Osteoblast (primary cell): ENCODE measurements at regions not wholly inside any gene's neighbourhood (a gene's known extent, or its start where the extent isn't known, plus 50 kb on each side); places are given as distances from the start of the nearest gene placed in this dataset.

Source experiments
- DNase-seq: peaks from one replicate; pipeline ENCODE4 v3.0.0; 2011; ENCODE audit warnings: low spot score, mixed read lengths; ENCODE audit not compliant: insufficient read length; ENCODE audit errors: missing footprints
- H2AFZ ChIP-seq: 2 replicates; pipeline ENCODE4 v1.6.0; 2011; ENCODE audit warnings: mild to moderate bottlenecking, low read length
- H3K27ac ChIP-seq: 2 replicates; pipeline ENCODE4 v1.5.1; 2011; ENCODE audit warnings: mild to moderate bottlenecking, low read depth, low read length, moderate library complexity
- H3K27me3 ChIP-seq: 2 replicates; pipeline ENCODE4 v1.6.0; 2012; ENCODE audit warnings: mild to moderate bottlenecking, control low read depth, inconsistent platforms, low read length, moderate library complexity; ENCODE audit not compliant: insufficient read depth
- H3K36me3 ChIP-seq: 2 replicates; pipeline ENCODE4 v1.5.1; 2011; ENCODE audit warnings: mild to moderate bottlenecking, low read length, control low read depth, moderate library complexity; ENCODE audit not compliant: insufficient read depth
- H3K4me1 ChIP-seq: 2 replicates; pipeline ENCODE4 v1.5.1; 2011; ENCODE audit warnings: mild to moderate bottlenecking, low read length, control low read depth, moderate library complexity; ENCODE audit not compliant: insufficient read depth
- H3K4me2 ChIP-seq: 2 replicates; pipeline ENCODE4 v1.6.0; 2011; ENCODE audit warnings: mild to moderate bottlenecking, low read length; ENCODE audit not compliant: insufficient read depth
- H3K4me3 ChIP-seq: fragments of 200-600 bp; sonication (generic); 3 replicates; pipeline ENCODE4 v1.5.1; 2012; ENCODE audit warnings: mild to moderate bottlenecking, low read length, inconsistent platforms; ENCODE audit not compliant: insufficient read depth
- H3K79me2 ChIP-seq: 2 replicates; pipeline ENCODE4 v1.6.0; 2012; ENCODE audit warnings: mild to moderate bottlenecking, low read length, control low read depth, inconsistent platforms; ENCODE audit not compliant: insufficient read depth
- H3K9me3 ChIP-seq: 2 replicates; pipeline ENCODE4 v1.5.1; 2011; ENCODE audit warnings: low read depth, low read length, control low read depth
- H4K20me1 ChIP-seq: 2 replicates; pipeline ENCODE4 v1.6.0; 2012; ENCODE audit warnings: mild to moderate bottlenecking, low read length, control low read depth; ENCODE audit not compliant: insufficient read depth
- TF ChIP-seq, protein P1 (sequence below): IDR thresholded peaks from 2 replicates; pipeline ENCODE4 v1.5.1; 2011; ENCODE audit warnings: mild to moderate bottlenecking, low read depth, low read length, moderate library complexity; ENCODE audit errors: extremely low read depth

DNA sequence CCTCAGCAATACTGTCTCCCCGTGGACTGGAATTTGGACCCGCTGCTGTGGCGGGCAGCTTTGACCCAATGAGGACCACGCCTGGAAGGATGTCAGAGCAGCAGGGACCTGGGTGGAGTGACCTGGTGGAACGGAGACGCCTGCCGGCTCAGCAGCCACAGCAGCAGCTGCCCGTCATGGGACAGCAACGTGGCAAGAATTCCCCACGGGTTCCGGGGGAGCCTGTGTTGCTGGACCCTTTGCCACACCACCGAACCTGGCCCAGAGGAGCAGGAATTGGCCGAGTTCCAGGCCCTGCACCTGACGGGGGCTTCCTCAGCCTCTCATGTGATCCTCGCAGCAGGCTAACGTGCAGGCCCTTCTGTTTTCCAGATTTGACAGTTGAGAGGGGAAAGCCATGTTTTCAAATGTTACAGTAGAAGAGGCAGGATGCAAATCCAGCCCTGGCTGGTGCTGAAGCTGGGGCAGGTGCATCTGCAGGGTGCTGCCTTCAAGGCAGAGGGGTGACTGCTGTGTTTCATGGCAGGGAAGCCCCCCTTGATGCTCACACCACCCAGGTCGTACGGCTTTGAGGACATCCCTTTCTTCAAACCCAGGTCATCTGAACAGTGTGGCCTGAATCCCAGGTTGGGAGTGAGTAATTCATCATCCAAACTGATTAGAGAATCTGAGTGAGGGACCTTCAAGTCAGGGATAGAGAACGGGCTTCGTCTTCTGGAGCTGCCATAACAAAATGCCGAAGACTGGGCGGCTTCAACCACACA, 93.4 kb downstream of the THBS2 start:
- no peaks in the 10 kb centered on the region for H3K36me3 ChIP-seq
- H3K27ac ChIP-seq: no peak overlapping the region

DNA sequence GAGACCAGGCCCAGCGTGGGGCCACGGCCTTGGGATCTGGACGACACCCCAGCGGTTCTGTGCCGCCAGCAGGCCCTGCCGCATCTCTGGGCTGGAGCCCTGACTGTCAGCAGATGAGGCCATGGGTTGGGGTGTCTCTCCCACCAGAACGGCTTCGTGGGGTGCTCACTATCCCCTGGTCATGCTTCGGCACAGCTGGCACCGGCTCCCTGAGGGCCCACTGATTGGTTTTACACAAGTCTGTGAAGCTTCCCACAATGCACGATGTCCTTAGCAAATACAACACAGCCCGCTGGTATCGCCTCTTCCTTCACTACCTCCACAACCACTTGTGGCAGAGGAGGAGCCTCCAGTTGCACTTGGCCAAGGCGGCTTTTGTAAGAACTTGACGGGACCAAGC, 94.3 kb downstream of the THBS2 start:
- TF ChIP-seq, protein P1, sequence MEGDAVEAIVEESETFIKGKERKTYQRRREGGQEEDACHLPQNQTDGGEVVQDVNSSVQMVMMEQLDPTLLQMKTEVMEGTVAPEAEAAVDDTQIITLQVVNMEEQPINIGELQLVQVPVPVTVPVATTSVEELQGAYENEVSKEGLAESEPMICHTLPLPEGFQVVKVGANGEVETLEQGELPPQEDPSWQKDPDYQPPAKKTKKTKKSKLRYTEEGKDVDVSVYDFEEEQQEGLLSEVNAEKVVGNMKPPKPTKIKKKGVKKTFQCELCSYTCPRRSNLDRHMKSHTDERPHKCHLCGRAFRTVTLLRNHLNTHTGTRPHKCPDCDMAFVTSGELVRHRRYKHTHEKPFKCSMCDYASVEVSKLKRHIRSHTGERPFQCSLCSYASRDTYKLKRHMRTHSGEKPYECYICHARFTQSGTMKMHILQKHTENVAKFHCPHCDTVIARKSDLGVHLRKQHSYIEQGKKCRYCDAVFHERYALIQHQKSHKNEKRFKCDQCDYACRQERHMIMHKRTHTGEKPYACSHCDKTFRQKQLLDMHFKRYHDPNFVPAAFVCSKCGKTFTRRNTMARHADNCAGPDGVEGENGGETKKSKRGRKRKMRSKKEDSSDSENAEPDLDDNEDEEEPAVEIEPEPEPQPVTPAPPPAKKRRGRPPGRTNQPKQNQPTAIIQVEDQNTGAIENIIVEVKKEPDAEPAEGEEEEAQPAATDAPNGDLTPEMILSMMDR: no peak
- Histone ChIP-seq H3K27ac (no peak overlapping the region), H3K9me3 (no peaks in the 10 kb centered on the region), H3K27me3 (no peaks in the 10 kb centered on the region), H3K4me3 (no peak overlapping the region), H3K4me2 (no peak overlapping the region), H3K79me2 (no peaks in the 10 kb centered on the region), H3K36me3 (no peaks in the 10 kb centered on the region), H4K20me1 (no peaks in the 10 kb centered on the region), H2AFZ (no peak overlapping the region), H3K4me1 (peaks cover 29% of the 10 kb centered on the region)
- peak; percentile 26 for DNase-seq

More for the DNA sequence above, 93.4 kb downstream of the THBS2 start:
- H3K4me1 ChIP-seq: peaks cover 33% of the 10 kb centered on the region
- peak; percentile 54 for DNase-seq
- H3K27me3 ChIP-seq: no peaks in the 10 kb centered on the region
- H3K79me2 ChIP-seq: no peaks in the 10 kb centered on the region
- H3K4me2 ChIP-seq: no peak overlapping the region
- H3K9me3 ChIP-seq: no peaks in the 10 kb centered on the region
- H3K4me3 ChIP-seq: no peak overlapping the region
- H4K20me1 ChIP-seq: no peaks in the 10 kb centered on the region
- TF ChIP-seq, protein P1: no peak
- no peak overlapping the region for H2AFZ ChIP-seq

DNA sequence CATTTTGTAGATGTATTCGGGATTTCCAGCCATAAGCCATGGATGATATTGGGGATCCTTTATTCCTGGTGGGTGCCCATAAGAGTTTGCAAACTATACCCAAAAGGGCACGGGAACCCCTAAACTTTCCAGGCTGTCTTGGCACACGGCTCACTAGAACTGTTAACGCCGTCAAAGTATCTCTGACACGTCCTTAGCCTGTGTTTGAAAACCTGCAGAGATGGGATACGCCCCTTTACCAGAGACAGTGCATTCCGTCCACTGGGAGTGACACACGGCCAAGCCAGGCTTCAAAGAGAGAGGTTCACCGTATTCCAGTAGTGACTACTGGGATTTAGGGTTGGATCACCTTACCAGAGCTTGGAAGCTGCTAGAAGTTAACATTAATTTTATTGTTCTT, 95.0 kb downstream of the THBS2 start:
- TF ChIP-seq, protein P1: no peak
- no peaks in the 10 kb centered on the region for H3K79me2 ChIP-seq
- H3K36me3 ChIP-seq: no peaks in the 10 kb centered on the region
- no peaks in the 10 kb centered on the region for H3K9me3 ChIP-seq
- peak overlapping the region; percentile 81 for H2AFZ ChIP-seq
- no peak overlapping the region for H3K4me3 ChIP-seq
- DNase-seq: peak; percentile 8
- H4K20me1 ChIP-seq: no peaks in the 10 kb centered on the region
- H3K4me1 ChIP-seq: peaks cover 29% of the 10 kb centered on the region
- peak overlapping the region; percentile 78 for H3K27ac ChIP-seq
- H3K27me3 ChIP-seq: no peaks in the 10 kb centered on the region
- peak overlapping the region; percentile 22 for H3K4me2 ChIP-seq

DNA sequence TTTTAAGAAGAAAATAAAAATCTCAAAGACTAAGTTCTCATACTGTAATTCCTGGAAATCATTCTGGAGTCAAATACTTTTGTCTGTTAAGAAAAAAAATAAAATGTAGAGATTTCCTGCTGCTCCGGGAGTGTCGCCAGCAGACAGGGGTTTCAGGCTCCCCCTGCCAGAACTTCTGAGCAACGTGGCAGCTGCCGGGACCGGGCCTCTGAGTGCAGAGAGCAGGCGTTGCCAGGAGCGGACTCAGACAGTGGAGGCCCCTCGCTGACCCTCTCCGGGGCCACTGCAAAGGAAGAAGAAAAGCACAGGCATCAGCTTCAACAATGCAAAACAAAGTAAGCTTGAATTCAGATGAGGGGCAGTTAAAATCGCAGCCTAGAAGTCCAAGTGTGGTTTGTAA, 95.5 kb downstream of the THBS2 start:
- H3K79me2 ChIP-seq: no peaks in the 10 kb centered on the region
- H3K27ac ChIP-seq: peak overlapping the region; percentile 78
- TF ChIP-seq, protein P1: no peak
- H3K4me1 ChIP-seq: peaks cover 29% of the 10 kb centered on the region
- peak overlapping the region; percentile 81 for H2AFZ ChIP-seq
- no peaks in the 10 kb centered on the region for H3K27me3 ChIP-seq
- H3K4me3 ChIP-seq: no peak overlapping the region
- no peaks in the 10 kb centered on the region for H3K36me3 ChIP-seq
- H4K20me1 ChIP-seq: no peaks in the 10 kb centered on the region
- DNase-seq: peak; percentile 93
- H3K9me3 ChIP-seq: no peaks in the 10 kb centered on the region
- H3K4me2 ChIP-seq: peak overlapping the region; percentile 22
